ENCODE measurements at regions not wholly inside any gene's neighbourhood (a gene's known extent, or its start where the extent isn't known, plus 50 kb on each side); places are given as distances from the start of the nearest gene placed in this dataset.
"Not testable (repeated sequence)": the region's sequence is repeated elsewhere in the genome, so short reads cannot be mapped to it uniquely, and the experiment has no call there.

- DNase-seq, result no peak
Measured at GRCh38 chr5:163352531-163352930, 84.9 kb upstream of the CCNG1 start.

DNA sequence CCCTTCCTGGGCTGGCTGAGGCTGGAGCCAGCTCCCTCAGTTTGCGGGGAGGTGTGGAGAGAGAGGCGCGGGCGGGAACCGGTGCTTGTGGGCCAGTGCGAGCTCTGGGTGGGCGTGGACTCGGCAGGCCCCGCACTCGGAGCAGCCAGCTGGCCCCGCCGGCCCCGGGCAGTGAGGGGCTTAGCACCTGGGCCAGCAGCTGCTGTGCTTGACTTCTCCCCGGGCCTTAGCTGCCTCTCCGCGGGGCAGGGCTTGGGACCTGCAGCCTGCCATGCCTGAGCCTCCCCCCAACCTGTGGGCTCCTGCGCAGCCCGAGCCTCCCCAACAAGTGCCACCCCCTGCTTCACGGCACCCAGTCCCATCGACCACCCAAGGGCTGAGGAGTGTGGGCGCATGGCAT lies 81.6 kb upstream of the CCNG1 start:
- not testable (repeated sequence) for DNase-seq

- DNase-seq, result no peak
Measured at GRCh38 chr5:163357636-163358035, 79.8 kb upstream of the CCNG1 start.

GRCh38 chr5:163360656-163361055 lies 76.7 kb upstream of the CCNG1 start:
- no peak for DNase-seq

- DNase-seq, result no peak
Measured at GRCh38 chr5:163361450-163361849, 75.9 kb upstream of the CCNG1 start.

DNA sequence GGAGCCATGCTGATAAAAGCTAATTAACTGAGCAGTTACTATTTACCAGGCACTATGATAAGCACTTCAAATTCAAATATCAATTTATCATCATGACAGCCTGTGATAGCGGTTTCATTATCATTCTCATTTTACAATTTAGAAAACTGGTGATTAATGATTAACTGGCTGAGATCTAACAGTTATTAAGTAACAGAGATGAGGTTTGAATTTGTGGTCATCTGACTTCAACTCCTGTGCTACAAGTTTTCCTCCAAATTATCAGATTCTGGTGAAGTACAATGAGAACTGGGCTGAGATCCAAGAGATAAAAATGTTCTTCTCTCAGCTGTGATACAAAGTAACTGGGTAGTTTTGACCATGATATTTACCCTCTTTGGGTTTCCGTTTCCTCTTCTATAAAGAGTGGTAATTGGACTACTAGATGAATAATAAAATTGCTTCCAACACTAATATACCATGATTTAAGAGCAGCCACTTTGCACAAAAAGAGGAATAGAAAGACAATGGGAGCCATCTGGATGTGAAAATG lies 74.5 kb upstream of the CCNG1 start:
- DNase-seq, result no peak

GRCh38 chr5:163363389-163363788 lies 74.0 kb upstream of the CCNG1 start:
- DNase-seq, result no peak

GRCh38 chr5:163366757-163367156 lies 70.6 kb upstream of the CCNG1 start:
- no peak for DNase-seq

- no peak for DNase-seq
Measured at GRCh38 chr5:163369776-163370385, 67.5 kb upstream of the CCNG1 start.

DNA sequence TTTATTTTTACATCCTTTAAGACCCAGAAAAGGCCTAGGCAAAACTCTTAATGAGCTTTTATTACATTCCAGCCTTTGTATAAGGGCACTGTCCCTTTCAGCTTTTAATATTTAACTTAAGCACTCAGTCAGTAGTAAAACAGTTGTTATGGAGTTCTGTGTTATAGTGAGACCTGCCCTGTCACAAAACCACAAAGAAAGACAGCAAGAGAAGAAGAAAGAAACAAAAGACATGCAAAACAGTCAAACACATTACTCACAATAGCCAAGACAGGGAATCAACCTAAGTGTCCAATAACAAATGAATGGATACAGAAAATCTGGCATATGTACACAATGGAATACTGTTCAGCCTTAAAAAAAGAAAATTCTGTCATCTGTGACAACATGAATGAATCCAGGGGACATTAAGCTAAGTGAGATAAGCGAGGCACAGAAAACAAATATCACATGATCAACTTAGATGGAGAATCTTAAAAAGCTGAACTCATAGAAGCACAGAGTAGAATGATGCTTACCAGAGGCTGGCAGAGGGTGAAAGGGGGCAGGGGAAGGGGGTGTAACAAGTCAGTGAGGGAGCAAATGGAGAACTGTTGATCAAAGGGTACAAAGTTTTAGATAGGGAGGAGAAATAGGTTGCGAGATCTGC lies 63.8 kb upstream of the CCNG1 start:
- no peak for DNase-seq

DNA sequence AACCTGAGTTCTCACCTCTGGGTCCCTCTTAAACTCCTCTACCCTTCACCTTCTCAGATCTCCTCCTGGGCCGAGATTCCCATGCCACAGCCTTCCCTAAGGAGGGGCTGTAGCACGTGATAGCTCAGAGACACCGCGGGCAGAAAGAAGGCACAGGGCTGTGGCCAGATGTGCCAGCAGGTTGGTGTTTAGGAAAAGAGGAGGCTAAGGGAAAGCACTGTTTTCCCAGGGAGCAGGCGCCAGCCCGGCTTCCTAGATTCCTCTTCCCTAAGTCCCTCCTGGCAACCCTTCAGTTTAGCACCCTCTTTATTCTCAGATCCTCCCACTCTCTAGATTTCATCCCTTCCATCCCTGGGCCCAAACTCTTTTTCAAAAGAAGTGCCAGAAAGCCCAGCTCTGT lies 59.4 kb upstream of the CCNG1 start:
- no peak for DNase-seq

DNA sequence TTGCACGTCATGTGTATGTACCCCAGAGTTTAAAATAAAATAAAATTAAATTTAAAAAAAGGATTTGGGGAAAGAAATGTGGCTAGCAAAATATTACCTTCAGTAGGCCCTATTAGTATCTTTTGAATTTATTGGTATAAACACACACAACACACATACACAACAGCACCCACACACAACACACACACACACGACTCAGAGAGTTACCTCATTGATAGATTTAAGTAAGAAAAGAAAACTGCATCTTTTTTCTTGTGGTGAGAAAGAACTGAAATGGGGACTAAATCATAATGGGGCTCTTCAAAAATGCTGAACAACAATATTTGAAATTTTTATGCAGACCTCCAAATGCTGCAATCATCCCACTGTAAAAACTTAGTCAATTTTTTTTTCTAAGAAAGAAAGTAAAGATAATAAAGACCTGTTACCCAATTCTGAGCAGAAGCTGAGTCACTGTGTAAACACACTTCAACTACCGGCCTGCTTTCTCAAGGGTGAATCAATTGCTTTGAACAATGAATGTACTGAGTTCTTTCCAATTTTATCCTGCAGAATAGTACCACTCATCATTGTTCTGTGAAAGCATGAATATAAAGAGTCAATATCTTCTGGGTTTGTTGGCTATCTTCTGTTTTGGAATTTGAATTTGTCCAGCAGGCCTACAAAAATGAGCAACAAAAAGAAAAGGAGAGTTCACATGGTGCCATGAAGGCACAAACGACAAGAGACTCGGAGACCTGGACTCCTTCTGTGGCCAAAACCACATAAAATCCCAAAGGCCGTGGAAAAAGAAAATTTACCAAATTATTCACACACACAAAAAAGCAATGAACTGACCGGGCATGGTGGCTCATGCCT lies 57.9 kb upstream of the CCNG1 start:
- DNase-seq, result no peak

DNA sequence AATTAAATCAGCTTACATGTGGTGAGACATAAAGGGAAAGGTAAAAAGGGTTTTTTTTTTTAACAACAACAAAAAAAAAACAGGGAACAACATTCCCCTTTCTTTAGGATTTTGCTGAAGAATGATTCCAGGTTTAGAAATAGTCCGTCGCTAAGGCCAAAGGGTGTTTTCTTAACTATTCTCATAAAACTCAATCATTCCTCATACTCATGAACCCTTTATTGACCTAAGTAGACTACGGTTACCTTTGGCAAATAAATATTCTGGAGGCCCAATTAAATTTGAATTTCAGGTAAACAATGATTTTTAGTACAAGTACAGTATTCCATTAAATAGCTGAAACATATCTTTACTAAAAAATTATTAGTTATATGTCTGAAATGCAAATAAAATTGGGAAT lies 55.6 kb upstream of the CCNG1 start:
- DNase-seq, result no peak

DNA sequence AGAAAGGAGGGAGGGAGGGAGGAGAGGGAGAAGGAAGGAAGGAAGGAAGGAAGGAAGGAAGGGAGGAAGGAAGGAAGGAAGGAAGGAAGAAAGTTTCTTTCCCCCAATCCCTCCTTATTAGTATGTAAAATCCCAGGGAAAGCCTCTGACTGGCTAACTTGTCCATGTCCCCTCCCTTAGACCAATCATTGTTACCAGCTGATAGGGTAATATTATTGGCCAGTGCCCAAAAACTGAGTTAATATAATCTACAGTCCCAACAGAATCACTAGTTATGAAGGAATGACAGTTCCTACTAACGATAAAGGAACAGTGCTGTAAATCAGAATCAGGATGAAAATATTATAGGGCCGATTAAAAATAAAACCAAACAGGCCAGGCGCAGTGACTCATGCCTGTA lies 53.6 kb upstream of the CCNG1 start:
- DNase-seq, result no peak

DNA sequence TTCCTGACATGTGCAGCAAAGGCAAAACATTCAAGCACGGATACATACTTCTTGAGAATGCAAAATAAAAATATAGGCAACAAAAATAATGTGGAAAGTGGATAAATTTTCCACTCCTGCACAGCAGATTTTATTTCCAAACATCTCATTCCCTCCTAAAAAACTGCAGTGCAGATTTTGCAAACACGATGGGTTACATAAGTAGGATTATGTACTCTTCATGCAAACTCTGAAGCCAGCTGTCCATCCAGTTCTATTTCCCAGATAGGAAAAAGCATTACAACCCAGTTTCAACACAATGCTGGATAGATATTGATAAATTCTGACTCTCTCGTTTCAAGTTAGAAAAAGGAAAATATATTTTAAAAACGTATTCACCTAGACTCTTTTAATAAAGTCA lies 52.7 kb upstream of the CCNG1 start:
- no peak for DNase-seq

DNA sequence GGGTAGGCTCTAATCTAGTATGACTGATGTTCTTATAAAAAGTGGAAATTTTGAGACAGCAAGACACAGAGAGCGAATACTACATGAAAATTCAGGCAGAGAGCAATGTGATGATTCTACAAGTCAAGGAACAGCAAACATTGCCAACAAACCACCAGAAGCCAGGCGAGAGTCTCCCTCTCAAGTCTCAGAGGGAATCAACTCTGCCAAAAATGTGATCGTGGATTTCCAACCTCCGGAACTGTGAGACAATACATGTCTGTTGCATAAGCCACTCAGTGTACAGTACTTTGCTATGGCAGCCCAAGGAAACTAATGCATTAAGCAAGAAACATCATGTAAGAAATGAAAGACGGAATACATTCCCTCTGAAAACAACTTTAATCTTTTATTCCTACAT lies 52.1 kb upstream of the CCNG1 start:
- DNase-seq, result no peak

DNA sequence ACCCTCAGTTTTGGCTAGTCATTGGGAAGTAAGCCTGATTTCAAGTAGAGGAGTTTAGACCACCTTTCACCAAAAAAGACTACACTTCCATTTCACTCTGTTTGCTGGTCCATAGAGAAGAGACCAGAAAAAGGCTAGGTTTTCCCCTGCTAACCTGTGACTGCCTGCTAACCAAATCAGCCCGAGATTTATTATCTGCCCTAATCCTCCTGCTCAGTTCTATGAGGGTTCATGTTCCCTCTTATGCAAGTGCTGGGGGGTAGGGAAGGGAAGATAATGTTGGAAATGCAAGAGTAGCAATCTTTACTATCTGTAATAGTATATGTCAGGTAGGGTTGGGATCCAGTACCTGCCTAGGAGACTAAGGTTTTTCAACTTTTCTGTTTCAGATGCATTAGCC lies 51.6 kb upstream of the CCNG1 start:
- no peak for DNase-seq

DNA sequence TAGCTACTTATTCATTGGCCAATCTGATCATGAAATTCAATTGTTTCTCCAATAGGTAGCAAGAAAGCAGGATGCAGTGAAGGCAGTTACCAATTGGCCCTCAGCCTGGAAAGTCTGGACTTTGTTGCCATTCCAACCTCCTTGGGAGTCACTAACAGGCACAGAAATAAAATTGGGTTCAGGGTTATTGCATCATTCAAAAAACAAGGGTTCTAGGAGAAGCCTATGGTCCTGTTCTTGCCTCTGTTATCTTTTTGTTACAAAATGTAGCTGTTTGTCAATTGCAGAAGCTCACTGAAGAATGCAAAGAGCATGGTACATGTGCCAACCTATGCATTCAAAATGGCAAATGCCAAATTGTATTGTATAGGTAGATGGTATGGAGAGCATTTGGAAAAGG lies 51.0 kb upstream of the CCNG1 start:
- DNase-seq, result no peak

DNA sequence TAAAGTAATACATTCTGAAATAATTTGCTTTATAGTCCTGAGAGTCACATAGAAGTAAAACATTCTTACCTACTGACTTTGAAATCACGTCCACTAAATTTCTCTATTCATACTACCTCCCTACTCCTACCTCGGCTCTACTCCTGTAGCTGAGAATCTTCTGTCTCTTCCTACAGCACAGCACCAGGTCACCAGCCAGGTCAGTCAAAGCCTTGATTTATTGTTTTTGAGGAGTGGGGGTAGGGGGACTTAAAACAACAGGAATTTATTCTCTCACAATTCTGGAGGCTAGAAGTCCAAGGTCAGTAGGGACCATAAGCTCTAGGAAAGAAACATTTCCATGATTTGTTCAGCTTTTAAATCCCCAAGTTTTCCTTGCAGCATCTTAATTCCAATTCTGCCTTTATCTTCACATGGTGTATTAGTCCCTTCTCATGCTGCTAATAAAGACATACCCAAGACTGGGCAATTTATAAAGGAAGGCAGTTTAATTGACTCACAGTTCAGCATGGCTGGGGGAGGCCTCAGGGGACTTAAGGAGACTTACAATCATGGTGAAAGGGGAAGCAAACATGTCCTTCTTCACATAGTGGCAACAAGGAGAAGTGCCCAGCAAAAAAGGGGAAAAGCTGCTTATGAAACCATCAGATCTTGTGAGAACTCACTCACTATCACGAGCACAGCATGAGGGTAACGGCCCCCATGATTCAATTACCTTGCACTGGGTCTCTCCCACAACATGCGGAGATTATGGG lies 49.6 kb upstream of the CCNG1 start:
- no peak for DNase-seq
